ENCODE measurements at regions not wholly inside any gene's neighbourhood (a gene's known extent, or its start where the extent isn't known, plus 50 kb on each side); places are given as distances from the start of the nearest gene placed in this dataset.

DNA sequence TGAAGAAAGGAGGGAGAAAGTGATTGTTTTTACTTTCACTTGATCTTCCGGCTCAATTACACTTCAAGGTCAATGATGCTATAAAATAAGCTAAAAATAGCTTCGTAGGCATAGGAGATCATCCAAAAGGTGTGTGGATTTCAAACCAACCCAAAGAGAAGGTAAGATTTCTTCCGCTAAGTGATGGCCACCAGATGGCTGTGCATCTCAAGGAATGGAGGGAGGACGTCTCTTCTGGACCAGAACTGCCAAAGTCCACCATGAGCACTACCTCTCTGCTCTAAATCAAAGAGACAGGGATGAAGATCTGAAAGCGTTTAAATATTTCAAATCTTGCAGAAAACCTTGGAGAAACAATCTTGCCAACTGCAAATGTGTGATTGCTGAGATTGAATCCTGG, 199.1 kb upstream of the ZPLD1 start:
- Histone ChIP-seq H3K4me1 (peaks cover 0 to 34% (median 11%) of the 10 kb centered on the region in 6 donors), H3K27ac (no peak overlapping the region), H3K27me3 (replicated peaks in 1 of 7) (no peaks in the 10 kb centered on the region), H3K9me3 (no peaks in the 10 kb centered on the region), H3K4me3 (no peak overlapping the region), H3K36me3 (no peaks in the 10 kb centered on the region)
- TF ChIP-seq, protein P1, sequence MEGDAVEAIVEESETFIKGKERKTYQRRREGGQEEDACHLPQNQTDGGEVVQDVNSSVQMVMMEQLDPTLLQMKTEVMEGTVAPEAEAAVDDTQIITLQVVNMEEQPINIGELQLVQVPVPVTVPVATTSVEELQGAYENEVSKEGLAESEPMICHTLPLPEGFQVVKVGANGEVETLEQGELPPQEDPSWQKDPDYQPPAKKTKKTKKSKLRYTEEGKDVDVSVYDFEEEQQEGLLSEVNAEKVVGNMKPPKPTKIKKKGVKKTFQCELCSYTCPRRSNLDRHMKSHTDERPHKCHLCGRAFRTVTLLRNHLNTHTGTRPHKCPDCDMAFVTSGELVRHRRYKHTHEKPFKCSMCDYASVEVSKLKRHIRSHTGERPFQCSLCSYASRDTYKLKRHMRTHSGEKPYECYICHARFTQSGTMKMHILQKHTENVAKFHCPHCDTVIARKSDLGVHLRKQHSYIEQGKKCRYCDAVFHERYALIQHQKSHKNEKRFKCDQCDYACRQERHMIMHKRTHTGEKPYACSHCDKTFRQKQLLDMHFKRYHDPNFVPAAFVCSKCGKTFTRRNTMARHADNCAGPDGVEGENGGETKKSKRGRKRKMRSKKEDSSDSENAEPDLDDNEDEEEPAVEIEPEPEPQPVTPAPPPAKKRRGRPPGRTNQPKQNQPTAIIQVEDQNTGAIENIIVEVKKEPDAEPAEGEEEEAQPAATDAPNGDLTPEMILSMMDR (IDR thresholded peaks at IDR 0.05 in 8 of 11, conservative IDR thresholded peaks at IDR 0.05 in 3 of 11): peak in 1 of 11 experiments; percentile 55
- no peak for TF ChIP-seq POLR2AphosphoS5 (IDR thresholded peaks at IDR 0.05)
- no peak for TF ChIP-seq POLR2A (IDR thresholded peaks at IDR 0.05)
- intact Hi-C loops (cut with DNase I; ENCODE audit: low total_unique reads): no loop called here
- WGBS, 5 donors: 48 to 84% (median 80%) methylated on average over 5 of the region's 5 CpGs
- no peak for DNase-seq

DNA sequence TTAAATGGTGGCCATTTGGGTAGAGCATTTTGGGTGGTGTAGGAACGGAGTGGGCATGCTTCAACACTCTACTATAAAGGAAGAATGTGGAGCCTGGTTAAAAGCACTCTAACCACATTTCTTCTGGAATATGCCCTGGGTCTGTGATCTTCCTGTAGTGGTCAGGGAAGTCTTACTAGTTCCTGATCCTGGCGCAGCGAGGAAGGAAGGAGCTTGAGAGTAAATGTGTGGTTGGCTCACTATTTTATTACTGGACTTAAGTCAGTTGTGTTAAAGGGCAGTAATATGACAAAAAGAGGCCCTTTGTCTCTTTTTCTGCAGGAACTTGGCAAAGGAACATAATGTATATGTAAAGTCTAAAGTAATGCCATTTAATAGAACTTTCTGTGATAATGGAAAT, 197.6 kb upstream of the ZPLD1 start:
- Histone ChIP-seq H3K27me3 (replicated peaks in 1 of 7) (no peaks in the 10 kb centered on the region), H3K27ac (no peak overlapping the region), H3K4me3 (no peak overlapping the region), H3K36me3 (no peaks in the 10 kb centered on the region), H3K4me1 (peaks cover 0 to 34% (median 11%) of the 10 kb centered on the region in 6 donors), H3K9me3 (no peaks in the 10 kb centered on the region)
- intact Hi-C loops (cut with DNase I; ENCODE audit: low total_unique reads): no loop called here
- no peak for DNase-seq
- WGBS, 5 donors: 63 to 81% (median 68%) methylated on average over 3 of the region's 3 CpGs
- TF ChIP-seq POLR2A (IDR thresholded peaks at IDR 0.05) (no peak), POLR2AphosphoS5 (IDR thresholded peaks at IDR 0.05) (no peak)
- TF ChIP-seq, protein P1 (IDR thresholded peaks at IDR 0.05 in 8 of 11, conservative IDR thresholded peaks at IDR 0.05 in 3 of 11): no peak

DNA sequence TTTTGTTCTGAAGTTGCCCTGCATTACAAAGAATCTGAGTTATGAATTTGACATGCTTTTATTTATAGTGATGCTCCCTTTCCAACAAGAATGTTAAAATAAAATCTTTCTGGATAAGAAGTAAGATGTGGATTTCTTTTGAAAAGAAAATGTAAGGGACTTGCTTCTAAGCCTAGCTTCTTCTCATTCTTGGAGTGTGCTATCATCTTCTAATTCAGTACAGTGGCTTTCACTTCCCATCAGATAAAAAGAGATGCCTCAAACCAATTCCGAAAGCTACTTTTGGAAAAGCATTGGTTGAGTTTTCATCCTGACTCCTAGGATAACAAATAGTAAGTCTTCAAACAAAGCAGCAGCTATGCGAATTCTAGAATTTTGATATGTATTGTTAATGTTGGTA, 197.0 kb upstream of the ZPLD1 start:
- WGBS, 5 donors: 75 to 92% (median 86%) methylated on average over 2 of the region's 2 CpGs
- TF ChIP-seq POLR2AphosphoS5 (IDR thresholded peaks at IDR 0.05) (no peak), POLR2A (IDR thresholded peaks at IDR 0.05) (no peak)
- TF ChIP-seq, protein P1 (IDR thresholded peaks at IDR 0.05 in 8 of 11, conservative IDR thresholded peaks at IDR 0.05 in 3 of 11): no peak
- H3K4me1 ChIP-seq: peaks cover 0 to 33% (median 11%) of the 10 kb centered on the region in 6 donors
- intact Hi-C loops (cut with DNase I; ENCODE audit: low total_unique reads): no loop called here
- no peak overlapping the region for H3K27ac ChIP-seq
- no peaks in the 10 kb centered on the region for H3K36me3 ChIP-seq
- no peak for DNase-seq
- H3K4me3 ChIP-seq: no peak overlapping the region
- H3K9me3 ChIP-seq: no peaks in the 10 kb centered on the region
- no peaks in the 10 kb centered on the region for H3K27me3 ChIP-seq (replicated peaks in 1 of 7)

DNA sequence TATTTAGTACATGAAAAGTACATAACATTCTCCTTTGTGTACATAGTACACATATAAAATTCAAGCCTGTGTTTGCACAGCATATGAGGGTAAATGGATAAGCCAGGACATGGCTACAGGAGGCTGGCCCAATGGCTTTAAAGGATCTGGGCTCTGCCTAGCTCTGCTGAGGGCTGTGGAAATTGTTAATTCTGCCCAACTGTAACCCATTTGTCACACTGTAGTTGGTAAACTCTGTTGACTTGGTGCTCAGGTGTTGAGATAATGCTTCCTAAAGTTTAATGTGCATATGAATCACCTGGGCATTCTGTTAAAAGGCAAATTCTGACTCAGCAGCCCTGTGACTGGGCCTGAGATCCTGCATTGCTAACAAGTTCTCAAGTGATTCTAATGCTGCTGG, 196.5 kb upstream of the ZPLD1 start:
- Histone ChIP-seq H3K27ac (no peak overlapping the region), H3K36me3 (no peaks in the 10 kb centered on the region), H3K9me3 (no peaks in the 10 kb centered on the region), H3K27me3 (replicated peaks in 1 of 7) (no peaks in the 10 kb centered on the region), H3K4me1 (peaks cover 0 to 28% (median 11%) of the 10 kb centered on the region in 6 donors), H3K4me3 (no peak overlapping the region)
- intact Hi-C loops (cut with DNase I; ENCODE audit: low total_unique reads): no loop called here
- DNase-seq: no peak
- TF ChIP-seq POLR2A (IDR thresholded peaks at IDR 0.05): no peak
- TF ChIP-seq, protein P1 (IDR thresholded peaks at IDR 0.05 in 8 of 11, conservative IDR thresholded peaks at IDR 0.05 in 3 of 11): no peak
- no peak for TF ChIP-seq POLR2AphosphoS5 (IDR thresholded peaks at IDR 0.05)

Data from spleen (tissue), 11 donors.